OCI-LY1 (cell line): ENCODE measurements at regions not wholly inside any gene's neighbourhood (a gene's known extent, or its start where the extent isn't known, plus 50 kb on each side); places are given as distances from the start of the nearest gene placed in this dataset.

Experiments used
- EZH2 ChIP-seq: fragments of 200-600 bp; sonication (generic), shearing (Covaris generic); IDR thresholded peaks from 2 replicates; pipeline ENCODE4 v1.8.0; 2017; ENCODE audit warnings: borderline replicate concordance, mixed run types, mild to moderate bottlenecking, antibody characterized with exemption, low read length, moderate library complexity, mixed read lengths
- TF ChIP-seq, protein P1 (sequence below): fragments of 200-600 bp; sonication (generic), shearing (Covaris generic); IDR thresholded peaks from 2 replicates; pipeline ENCODE4 v1.5.1; 2017; ENCODE audit warnings: mild to moderate bottlenecking, antibody characterized with exemption, low read length, moderate library complexity, mixed read lengths

DNA sequence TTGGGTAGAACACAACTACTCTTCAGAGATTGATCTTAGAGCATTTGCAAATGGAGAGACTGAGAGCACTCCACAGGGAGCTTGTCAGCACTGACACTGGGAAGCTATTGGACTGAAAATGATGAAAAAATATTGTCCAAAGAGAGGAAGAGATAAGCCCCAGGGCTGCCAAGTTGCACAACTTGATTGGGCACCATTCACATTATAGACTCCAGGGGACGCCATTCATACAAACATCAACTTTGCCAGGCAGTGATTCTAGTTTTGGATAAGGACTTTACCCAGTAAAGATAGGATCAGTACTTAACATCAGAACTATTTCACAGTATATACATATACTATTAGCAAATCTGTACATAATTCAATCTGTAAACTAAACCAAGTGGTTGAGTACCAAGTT lies 79.6 kb upstream of the MYCN start:
- TF ChIP-seq, protein P1, sequence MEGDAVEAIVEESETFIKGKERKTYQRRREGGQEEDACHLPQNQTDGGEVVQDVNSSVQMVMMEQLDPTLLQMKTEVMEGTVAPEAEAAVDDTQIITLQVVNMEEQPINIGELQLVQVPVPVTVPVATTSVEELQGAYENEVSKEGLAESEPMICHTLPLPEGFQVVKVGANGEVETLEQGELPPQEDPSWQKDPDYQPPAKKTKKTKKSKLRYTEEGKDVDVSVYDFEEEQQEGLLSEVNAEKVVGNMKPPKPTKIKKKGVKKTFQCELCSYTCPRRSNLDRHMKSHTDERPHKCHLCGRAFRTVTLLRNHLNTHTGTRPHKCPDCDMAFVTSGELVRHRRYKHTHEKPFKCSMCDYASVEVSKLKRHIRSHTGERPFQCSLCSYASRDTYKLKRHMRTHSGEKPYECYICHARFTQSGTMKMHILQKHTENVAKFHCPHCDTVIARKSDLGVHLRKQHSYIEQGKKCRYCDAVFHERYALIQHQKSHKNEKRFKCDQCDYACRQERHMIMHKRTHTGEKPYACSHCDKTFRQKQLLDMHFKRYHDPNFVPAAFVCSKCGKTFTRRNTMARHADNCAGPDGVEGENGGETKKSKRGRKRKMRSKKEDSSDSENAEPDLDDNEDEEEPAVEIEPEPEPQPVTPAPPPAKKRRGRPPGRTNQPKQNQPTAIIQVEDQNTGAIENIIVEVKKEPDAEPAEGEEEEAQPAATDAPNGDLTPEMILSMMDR, result peak; percentile 11; the same call in 1 of the 2 replicates
- no peak for TF ChIP-seq EZH2
